PC-3 (cell line): ENCODE measurements at regions not wholly inside any gene's neighbourhood (a gene's known extent, or its start where the extent isn't known, plus 50 kb on each side); places are given as distances from the start of the nearest gene placed in this dataset.

ENCODE experiments used
- EZH2 ChIP-seq: fragments of 300-600 bp; sonication (generic); IDR thresholded peaks from one replicate; pipeline ENCODE4 v1.6.1; 2017; ENCODE audit warnings: antibody characterized with exemption, mild to moderate bottlenecking, low read length; ENCODE audit not compliant: unreplicated experiment
- EZH2phosphoT487 ChIP-seq: fragments of 300-600 bp; sonication (generic); IDR thresholded peaks from 2 replicates; pipeline ENCODE4 v1.6.1; 2018; ENCODE audit warnings: mild to moderate bottlenecking, antibody characterized with exemption, low read length, borderline replicate concordance
- TF ChIP-seq, protein P1 (sequence below): fragments of 300-600 bp; sonication (generic); conservative IDR thresholded peaks from 2 replicates; pipeline ENCODE4 v1.5.1; 2017; ENCODE audit warnings: antibody characterized with exemption, low read depth, mild to moderate bottlenecking, low read length

DNA sequence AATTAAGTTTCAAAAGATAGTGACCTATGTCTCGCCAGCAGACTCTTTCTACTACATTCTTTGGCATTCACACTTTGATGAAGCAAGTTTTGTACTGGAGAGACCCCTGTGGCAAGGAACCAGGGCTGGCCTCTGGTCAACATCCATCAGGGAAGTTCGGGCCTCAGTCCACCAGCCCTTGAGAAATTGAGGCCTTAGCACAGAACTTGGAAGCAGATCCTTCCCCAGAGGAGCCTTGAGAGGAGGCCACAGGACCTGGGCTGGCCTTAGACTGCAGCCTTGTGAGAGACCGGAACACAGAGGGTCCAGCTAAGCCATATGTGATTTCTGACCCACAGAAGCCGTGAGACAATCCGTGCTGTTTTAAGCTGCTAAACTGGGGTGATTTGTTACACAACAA lies 317.9 kb downstream of the ZSWIM6 start:
- TF ChIP-seq, protein P1, sequence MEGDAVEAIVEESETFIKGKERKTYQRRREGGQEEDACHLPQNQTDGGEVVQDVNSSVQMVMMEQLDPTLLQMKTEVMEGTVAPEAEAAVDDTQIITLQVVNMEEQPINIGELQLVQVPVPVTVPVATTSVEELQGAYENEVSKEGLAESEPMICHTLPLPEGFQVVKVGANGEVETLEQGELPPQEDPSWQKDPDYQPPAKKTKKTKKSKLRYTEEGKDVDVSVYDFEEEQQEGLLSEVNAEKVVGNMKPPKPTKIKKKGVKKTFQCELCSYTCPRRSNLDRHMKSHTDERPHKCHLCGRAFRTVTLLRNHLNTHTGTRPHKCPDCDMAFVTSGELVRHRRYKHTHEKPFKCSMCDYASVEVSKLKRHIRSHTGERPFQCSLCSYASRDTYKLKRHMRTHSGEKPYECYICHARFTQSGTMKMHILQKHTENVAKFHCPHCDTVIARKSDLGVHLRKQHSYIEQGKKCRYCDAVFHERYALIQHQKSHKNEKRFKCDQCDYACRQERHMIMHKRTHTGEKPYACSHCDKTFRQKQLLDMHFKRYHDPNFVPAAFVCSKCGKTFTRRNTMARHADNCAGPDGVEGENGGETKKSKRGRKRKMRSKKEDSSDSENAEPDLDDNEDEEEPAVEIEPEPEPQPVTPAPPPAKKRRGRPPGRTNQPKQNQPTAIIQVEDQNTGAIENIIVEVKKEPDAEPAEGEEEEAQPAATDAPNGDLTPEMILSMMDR, result no peak
- no peak for TF ChIP-seq EZH2
- TF ChIP-seq EZH2phosphoT487, result no peak
